SU-DHL-6 (cell line): ENCODE measurements at regions not wholly inside any gene's neighbourhood (a gene's known extent, or its start where the extent isn't known, plus 50 kb on each side); places are given as distances from the start of the nearest gene placed in this dataset.

Experiments used
- CTCF ChIP-seq: fragments of 200-600 bp; sonication (generic); IDR thresholded peaks from one replicate; pipeline ENCODE4 v1.5.1; 2017; ENCODE audit warnings: antibody characterized with exemption, mild to moderate bottlenecking, low read length, moderate library complexity; ENCODE audit not compliant: insufficient read depth, poor library complexity, severe bottlenecking
- EZH2phosphoT487 ChIP-seq: fragments of 200-600 bp; sonication (generic), shearing (Covaris generic); conservative IDR thresholded peaks from 2 replicates; pipeline ENCODE4 v1.6.1; 2018; ENCODE audit warnings: mild to moderate bottlenecking, antibody characterized with exemption, low read length, moderate library complexity, mixed read lengths

GRCh38 chr21:35649186-35649585 is 411.1 kb downstream of the SETD4 start:
- TF ChIP-seq CTCF (no peak), EZH2phosphoT487 (no peak)
